ENCODE measurements at regions not wholly inside any gene's neighbourhood (a gene's known extent, or its start where the extent isn't known, plus 50 kb on each side); places are given as distances from the start of the nearest gene placed in this dataset.

DNA sequence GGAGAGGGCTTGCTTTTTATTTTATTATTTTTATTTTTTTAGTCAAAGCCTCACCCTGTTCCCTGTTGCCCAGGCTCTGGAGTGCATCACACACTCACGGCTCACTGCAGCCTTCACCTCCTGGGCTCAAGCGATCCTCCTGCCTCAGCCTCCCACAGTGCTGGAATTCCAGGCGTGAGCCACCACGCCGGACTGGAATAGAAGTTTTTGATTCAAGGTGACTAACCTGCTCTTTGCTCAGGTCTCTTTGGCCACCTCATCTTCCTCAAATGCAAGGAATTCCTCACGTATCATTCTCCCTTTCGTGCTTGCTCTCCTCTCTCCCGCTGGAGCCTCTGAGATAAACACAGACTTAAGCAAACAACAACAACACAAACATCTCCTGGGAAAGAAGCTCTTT is 636.8 kb downstream of the ADCYAP1 start:
- TF ChIP-seq, protein P1, sequence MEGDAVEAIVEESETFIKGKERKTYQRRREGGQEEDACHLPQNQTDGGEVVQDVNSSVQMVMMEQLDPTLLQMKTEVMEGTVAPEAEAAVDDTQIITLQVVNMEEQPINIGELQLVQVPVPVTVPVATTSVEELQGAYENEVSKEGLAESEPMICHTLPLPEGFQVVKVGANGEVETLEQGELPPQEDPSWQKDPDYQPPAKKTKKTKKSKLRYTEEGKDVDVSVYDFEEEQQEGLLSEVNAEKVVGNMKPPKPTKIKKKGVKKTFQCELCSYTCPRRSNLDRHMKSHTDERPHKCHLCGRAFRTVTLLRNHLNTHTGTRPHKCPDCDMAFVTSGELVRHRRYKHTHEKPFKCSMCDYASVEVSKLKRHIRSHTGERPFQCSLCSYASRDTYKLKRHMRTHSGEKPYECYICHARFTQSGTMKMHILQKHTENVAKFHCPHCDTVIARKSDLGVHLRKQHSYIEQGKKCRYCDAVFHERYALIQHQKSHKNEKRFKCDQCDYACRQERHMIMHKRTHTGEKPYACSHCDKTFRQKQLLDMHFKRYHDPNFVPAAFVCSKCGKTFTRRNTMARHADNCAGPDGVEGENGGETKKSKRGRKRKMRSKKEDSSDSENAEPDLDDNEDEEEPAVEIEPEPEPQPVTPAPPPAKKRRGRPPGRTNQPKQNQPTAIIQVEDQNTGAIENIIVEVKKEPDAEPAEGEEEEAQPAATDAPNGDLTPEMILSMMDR (IDR thresholded peaks at IDR 0.05): no peak
- TF ChIP-seq CREB1 (CRISPR knock-in tag; IDR thresholded peaks at IDR 0.05): no peak
- TF ChIP-seq, protein P2, sequence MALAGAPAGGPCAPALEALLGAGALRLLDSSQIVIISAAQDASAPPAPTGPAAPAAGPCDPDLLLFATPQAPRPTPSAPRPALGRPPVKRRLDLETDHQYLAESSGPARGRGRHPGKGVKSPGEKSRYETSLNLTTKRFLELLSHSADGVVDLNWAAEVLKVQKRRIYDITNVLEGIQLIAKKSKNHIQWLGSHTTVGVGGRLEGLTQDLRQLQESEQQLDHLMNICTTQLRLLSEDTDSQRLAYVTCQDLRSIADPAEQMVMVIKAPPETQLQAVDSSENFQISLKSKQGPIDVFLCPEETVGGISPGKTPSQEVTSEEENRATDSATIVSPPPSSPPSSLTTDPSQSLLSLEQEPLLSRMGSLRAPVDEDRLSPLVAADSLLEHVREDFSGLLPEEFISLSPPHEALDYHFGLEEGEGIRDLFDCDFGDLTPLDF (CRISPR knock-in tag; IDR thresholded peaks at IDR 0.05): no peak
- TF ChIP-seq, protein P3, sequence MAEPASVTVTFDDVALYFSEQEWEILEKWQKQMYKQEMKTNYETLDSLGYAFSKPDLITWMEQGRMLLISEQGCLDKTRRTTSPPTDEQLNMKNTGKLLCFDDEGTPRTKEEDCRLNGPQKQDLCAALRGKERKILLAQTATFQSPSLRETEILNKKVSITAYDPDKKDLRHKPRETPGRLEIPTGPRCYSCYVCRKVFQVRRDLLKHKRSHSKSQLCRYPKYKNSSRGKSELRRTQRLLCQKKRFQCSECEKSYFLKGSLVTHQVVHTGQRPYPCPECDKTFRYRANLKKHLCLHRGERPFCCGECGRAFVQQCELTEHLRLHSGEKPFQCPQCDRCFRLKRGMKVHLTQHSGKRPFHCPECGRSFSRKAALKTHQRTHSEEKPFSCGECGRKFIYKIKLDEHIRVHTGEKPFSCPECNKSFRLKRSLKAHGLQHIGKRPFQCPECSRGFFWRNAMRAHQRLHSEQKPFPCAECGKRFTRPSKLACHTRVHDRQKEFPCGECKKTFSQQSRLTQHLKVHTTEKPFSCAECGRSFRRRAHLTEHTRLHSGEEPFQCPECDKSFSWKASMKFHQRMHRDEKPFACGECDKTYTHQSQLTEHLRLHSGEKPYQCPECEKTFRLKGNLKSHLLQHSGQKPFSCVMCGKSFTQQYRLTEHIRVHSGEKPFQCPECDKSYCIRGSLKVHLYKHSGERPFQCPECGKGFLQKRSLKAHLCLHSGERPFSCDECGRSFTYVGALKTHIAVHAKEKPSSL (CRISPR knock-in tag; conservative IDR thresholded peaks at IDR 0.05): no peak
- TF ChIP-seq, protein P4, sequence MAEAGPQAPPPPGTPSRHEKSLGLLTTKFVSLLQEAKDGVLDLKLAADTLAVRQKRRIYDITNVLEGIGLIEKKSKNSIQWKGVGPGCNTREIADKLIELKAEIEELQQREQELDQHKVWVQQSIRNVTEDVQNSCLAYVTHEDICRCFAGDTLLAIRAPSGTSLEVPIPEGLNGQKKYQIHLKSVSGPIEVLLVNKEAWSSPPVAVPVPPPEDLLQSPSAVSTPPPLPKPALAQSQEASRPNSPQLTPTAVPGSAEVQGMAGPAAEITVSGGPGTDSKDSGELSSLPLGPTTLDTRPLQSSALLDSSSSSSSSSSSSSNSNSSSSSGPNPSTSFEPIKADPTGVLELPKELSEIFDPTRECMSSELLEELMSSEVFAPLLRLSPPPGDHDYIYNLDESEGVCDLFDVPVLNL (CRISPR knock-in tag; IDR thresholded peaks at IDR 0.05; ENCODE audit: borderline replicate concordance, low read depth): no peak
- TF ChIP-seq, protein P5, sequence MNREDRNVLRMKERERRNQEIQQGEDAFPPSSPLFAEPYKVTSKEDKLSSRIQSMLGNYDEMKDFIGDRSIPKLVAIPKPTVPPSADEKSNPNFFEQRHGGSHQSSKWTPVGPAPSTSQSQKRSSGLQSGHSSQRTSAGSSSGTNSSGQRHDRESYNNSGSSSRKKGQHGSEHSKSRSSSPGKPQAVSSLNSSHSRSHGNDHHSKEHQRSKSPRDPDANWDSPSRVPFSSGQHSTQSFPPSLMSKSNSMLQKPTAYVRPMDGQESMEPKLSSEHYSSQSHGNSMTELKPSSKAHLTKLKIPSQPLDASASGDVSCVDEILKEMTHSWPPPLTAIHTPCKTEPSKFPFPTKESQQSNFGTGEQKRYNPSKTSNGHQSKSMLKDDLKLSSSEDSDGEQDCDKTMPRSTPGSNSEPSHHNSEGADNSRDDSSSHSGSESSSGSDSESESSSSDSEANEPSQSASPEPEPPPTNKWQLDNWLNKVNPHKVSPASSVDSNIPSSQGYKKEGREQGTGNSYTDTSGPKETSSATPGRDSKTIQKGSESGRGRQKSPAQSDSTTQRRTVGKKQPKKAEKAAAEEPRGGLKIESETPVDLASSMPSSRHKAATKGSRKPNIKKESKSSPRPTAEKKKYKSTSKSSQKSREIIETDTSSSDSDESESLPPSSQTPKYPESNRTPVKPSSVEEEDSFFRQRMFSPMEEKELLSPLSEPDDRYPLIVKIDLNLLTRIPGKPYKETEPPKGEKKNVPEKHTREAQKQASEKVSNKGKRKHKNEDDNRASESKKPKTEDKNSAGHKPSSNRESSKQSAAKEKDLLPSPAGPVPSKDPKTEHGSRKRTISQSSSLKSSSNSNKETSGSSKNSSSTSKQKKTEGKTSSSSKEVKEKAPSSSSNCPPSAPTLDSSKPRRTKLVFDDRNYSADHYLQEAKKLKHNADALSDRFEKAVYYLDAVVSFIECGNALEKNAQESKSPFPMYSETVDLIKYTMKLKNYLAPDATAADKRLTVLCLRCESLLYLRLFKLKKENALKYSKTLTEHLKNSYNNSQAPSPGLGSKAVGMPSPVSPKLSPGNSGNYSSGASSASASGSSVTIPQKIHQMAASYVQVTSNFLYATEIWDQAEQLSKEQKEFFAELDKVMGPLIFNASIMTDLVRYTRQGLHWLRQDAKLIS (CRISPR knock-in tag; IDR thresholded peaks at IDR 0.05; ENCODE audit: borderline replicate concordance): no peak

Measured in WTC11 (cell line).